ENCODE measurements at regions not wholly inside any gene's neighbourhood (a gene's known extent, or its start where the extent isn't known, plus 50 kb on each side); places are given as distances from the start of the nearest gene placed in this dataset.

- TF ChIP-seq CTCF (IDR thresholded peaks at IDR 0.05) (no peak), POLR2A (IDR thresholded peaks at IDR 0.05) (no peak)
Observed at GRCh38 chr20:40536808-40537207, 152.2 kb downstream of the MAFB start.

Data from stomach (tissue), 4 donors.